ENCODE measurements at regions not wholly inside any gene's neighbourhood (a gene's known extent, or its start where the extent isn't known, plus 50 kb on each side); places are given as distances from the start of the nearest gene placed in this dataset.

DNA sequence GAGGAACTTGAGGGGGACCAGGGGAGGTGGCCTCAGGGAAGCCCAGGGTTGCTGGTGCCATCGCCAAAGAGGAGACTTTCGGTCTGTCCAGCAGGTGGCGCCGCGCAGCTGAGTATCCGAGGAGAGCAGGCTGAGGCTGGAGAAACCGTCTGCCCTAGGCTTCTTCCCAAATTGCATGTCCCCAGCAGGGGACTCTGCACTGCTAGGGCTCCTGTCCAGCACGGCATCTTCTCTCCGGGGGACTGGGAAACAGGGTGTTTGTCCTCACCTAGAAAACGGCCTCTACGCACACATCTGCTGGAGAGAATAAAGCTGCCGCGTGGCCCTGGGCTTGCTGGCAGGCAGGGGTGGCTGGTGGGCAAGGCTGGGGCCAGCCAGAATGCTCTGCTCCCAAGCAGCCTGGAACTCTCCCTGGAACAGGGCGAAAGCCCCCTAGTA is 161.9 kb downstream of the SH2D4B start:
- TF ChIP-seq CTCF (IDR thresholded peaks at IDR 0.05): peak; percentile 96
- TF ChIP-seq, protein P1, sequence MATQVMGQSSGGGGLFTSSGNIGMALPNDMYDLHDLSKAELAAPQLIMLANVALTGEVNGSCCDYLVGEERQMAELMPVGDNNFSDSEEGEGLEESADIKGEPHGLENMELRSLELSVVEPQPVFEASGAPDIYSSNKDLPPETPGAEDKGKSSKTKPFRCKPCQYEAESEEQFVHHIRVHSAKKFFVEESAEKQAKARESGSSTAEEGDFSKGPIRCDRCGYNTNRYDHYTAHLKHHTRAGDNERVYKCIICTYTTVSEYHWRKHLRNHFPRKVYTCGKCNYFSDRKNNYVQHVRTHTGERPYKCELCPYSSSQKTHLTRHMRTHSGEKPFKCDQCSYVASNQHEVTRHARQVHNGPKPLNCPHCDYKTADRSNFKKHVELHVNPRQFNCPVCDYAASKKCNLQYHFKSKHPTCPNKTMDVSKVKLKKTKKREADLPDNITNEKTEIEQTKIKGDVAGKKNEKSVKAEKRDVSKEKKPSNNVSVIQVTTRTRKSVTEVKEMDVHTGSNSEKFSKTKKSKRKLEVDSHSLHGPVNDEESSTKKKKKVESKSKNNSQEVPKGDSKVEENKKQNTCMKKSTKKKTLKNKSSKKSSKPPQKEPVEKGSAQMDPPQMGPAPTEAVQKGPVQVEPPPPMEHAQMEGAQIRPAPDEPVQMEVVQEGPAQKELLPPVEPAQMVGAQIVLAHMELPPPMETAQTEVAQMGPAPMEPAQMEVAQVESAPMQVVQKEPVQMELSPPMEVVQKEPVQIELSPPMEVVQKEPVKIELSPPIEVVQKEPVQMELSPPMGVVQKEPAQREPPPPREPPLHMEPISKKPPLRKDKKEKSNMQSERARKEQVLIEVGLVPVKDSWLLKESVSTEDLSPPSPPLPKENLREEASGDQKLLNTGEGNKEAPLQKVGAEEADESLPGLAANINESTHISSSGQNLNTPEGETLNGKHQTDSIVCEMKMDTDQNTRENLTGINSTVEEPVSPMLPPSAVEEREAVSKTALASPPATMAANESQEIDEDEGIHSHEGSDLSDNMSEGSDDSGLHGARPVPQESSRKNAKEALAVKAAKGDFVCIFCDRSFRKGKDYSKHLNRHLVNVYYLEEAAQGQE (IDR thresholded peaks at IDR 0.05; ENCODE audit: insufficient read depth in 1 of 2, low read depth in 2 of 2, low read length in 1 of 2): no peak

Data from Panc1 (cell line).